ENCODE measurements at regions not wholly inside any gene's neighbourhood (a gene's known extent, or its start where the extent isn't known, plus 50 kb on each side); places are given as distances from the start of the nearest gene placed in this dataset.
"Not testable (repeated sequence)": the region's sequence is repeated elsewhere in the genome, so short reads cannot be mapped to it uniquely, and the experiment has no call there.

- DNase-seq = no peak
These were observed 164.4 kb upstream of the AFDN start for GRCh38 chr6:167662075-167662880.

GRCh38 chr6:167662881-167663205 lies 163.9 kb upstream of the AFDN start:
- DNase-seq = no peak

DNA sequence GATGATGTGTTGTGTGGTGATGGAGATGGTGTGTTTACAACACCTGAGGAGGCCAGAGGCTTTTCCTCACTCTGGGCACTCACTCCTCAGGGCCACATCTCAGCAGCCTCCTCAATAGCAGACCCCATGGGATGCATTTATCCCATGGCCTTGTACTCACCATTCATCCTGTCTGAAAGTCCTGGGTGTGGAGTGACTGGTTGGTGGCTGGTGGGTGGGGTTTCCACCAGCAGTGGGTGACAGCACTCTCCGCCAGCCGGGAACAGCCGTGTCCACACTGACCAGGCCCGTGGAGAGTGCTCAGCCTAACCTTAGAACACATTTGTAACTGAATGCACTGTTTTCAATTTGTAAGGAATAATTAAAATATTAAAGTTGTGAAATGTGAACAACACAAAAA lies 163.4 kb upstream of the AFDN start:
- DNase-seq = no peak

DNA sequence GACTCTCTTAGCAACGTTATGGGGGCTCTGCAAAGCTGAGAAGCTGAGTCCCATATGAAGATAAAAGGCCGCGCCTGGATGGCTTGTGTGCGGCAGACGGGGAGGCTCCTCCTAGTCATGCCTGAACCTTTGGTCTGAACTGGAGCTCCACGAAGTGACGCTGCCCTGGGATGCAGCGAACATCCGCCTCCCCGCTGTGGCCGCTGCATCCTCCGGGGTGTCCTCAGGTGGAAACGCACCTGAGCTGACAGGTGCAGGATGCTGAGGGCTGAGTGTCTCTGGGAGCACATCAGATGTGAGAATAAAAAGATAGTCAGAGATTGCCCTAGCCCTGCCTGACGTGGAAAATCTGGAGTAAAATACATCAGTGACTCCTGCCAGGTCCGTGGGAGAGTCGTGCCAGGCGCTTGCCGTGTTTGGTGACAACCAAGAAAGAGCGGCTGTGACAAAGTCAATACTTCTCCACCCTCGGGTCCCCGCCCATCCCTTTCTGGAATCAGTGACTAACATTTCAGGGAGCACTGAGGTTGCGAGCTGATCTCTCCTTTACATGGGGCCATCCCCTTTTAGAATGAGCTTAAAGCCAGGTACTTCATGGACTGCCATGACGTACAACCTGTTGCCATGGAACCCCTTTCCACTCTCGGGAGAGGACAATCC lies 162.8 kb upstream of the AFDN start:
- no peak for DNase-seq

- DNase-seq = no peak
These were observed 161.7 kb upstream of the AFDN start for GRCh38 chr6:167664678-167665660.

DNA sequence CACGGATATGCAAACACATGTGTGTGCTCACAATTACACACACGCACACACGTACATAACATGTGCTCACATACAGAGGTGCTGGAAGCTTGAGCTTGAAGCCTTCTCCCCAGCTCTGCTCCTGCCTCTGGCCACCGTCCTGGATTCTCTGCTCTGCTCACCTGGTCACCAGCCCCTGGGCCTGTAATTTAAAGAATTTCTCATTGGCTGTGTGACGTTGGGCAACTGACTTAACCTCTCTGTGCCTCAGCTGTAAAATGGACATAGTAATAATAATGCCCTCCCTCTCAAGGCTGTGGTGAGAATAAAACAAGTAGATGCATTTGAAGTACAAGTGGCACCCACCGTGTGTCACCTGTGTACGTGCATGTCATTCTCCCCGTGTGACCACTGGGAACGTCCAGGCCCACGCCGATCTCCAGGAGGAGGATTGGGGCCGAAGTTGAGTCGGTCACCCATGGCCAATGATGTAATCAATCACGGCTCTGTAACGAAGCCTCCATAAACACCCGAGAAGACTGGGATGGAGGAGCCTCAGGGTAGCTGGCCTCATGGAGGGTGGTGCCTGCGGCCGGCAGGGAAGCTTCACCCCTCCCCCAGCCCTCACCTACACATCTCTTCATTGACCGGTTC lies 160.9 kb upstream of the AFDN start:
- no peak for DNase-seq

DNA sequence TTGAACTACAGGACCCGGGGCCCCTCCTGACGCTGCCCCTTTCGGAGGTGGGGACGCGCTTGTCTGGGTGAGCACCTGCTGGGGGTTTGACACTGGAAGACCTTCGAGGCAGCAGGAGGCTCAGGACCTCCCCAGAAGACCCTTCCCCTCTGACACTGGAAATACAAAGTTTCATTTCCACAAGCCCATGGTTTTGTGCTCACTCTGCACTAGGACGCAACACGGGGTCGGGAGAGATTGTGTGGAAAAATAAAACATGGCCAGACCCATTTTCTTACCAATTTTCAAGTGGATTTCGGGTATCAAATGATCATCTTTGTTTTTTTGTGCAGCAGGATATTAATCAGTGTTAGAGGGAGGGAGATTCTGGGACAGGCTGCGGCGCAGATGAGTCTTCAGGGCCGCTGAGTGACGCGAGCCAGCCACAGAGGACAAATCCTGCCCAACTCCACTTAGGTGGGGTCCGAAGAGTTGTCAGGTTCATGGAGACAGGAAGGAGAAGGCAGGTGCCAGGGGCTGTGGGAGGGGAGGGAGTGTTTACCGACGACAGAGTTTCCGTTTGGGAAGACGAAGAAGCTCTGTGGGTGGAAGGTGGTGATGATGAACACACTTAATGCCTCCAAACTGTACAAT lies 160.0 kb upstream of the AFDN start:
- DNase-seq = no peak

GRCh38 chr6:167667204-167668018 lies 159.3 kb upstream of the AFDN start:
- DNase-seq = no peak

GRCh38 chr6:167668019-167668753 lies 158.5 kb upstream of the AFDN start:
- no peak for DNase-seq

DNA sequence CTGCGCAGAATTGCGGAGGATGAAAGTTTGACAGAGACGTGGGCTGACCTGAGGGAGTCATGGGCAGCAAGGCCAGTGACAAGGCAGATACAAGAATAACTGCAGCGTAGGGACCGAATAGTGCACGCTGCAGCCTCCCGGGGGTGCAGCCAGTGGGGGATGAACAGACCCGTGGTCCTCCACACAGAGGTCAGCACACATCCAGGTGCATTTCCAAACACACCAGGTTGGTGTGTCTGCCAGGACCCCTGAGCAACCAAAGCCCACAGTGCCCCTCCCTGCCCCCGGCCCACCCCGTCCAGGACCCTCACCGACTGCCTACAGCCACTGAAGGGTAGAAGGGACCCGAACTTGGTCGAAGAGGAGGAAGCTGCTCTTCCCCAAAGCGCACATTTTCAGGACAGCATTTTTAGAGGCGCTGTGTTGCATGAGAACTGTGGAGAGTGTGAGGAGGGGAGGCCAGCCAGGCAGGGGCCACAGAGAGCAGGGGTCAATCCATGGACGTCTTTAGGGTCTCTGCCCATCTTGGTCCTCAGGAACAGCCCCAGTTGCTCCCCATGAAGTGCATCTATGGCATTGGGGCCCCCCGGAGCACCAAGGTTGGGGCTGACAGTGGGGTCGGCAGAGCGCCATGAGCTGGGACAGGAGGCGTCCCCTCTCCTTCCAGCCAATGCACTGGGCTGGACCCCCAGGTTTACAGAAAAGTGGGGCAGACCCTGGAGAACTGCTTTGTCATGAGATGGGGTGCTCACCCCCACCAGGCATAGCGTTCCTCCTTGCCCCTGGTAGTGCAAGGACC lies 157.8 kb upstream of the AFDN start:
- DNase-seq = no peak

GRCh38 chr6:167669553-167669849 lies 157.2 kb upstream of the AFDN start:
- DNase-seq = no peak

DNA sequence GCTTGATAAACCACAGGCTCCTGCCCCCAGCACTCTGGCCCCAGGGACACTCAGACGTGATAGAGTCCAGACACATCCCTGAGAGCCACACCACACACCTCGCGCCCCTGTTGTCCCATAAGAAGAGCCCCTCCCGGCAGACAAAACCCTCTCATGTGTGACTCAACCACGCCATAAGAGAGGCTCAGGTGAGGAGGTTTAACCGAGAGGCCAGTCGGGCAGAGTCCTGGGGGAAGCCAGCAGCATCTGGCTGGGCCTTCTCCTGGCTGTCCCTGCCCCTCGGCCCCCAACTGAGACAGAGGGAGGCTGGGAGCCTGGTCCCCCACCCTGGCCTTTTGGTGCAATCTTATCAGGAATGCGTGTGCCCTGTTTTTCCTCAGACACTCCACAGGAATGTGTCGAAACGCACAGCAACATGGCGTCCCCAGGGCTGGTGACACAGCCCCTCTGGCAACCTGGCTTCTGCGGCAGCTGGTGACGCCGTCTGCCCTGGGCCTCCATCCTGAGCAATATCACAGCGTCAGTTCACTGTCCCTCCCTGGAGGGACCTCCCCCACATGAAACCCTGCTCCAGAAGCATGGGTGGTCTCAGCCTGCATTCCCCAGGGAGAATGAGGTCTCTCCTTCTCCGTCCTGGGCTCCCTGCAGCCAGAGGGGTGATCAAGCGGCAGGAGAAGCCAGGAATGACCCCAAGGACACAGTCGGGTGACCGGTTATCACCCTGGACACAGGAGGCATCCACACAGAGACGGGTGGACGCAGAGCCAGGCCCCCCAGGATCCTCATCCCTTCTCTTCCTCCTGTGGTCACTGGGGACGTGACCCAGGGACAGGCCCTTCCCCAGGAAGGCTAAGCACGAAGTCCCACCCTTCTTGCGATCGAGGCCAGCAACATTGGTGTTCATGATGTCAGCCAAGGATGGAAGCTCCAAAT lies 156.6 kb upstream of the AFDN start:
- no peak for DNase-seq

GRCh38 chr6:167670938-167671338 lies 155.8 kb upstream of the AFDN start:
- DNase-seq = no peak

DNA sequence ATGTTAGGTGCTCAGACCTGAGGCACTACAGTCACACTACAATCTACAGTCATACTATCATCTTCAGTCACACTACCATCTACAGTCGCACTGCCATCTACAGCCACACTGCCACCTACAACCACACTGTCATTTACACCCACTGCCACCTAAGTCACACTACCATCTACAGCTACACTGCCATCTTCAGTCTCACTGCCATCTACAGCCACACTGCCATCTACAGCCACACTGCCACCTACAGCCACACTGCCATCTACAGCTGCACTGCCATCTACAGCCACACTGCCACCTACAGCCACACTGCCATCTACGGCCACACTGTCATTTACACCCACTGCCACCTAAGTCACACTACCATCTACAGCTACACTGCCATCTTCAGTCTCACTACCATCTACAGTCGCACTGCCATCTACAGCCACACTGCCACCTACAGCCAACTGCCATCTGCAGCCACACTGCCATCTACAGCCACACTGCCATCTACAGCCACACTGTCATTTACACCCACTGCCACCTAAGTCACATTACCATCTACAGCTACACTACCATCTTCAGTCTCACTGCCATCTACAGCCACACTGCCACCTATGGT lies 155.2 kb upstream of the AFDN start:
- not testable (repeated sequence) for DNase-seq

- no peak for DNase-seq
These were observed 154.6 kb upstream of the AFDN start for GRCh38 chr6:167671977-167672687.

GRCh38 chr6:167672738-167673137 lies 154.0 kb upstream of the AFDN start:
- DNase-seq = no peak

GRCh38 chr6:167673946-167674345 lies 152.8 kb upstream of the AFDN start:
- DNase-seq = no peak

DNA sequence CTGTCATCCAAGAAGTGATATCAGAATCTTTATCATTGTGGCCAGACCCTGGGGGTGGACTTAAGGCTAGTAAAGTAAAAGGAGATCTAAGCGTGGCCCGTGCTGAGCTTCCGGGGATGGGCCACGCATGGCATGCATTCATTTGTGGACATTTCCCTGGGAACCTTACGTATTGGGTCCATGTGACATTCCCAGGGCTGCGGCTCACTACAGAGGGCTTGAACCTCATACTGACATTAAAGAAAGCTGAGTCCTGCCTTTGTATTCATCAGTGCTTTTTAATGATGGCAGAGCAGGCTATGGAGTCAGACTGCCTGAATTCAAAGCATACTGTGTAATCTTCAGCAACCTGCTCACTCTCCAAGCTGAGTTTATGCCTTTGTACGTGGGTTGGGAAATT lies 152.2 kb upstream of the AFDN start:
- DNase-seq = no peak

Data from fibroblast of upper back skin (primary cell).